ENCODE measurements at regions not wholly inside any gene's neighbourhood (a gene's known extent, or its start where the extent isn't known, plus 50 kb on each side); places are given as distances from the start of the nearest gene placed in this dataset.
"Not testable (repeated sequence)": the region's sequence is repeated elsewhere in the genome, so short reads cannot be mapped to it uniquely, and the experiment has no call there.

- not testable (repeated sequence) for TF ChIP-seq CTCF (conservative IDR thresholded peaks at IDR 0.05; ENCODE audit: low read length); EZH2phosphoT487 (IDR thresholded peaks at IDR 0.05; ENCODE audit: borderline replicate concordance, low read depth, low read length)
These were observed 119.0 kb upstream of the PPP1R9A start for GRCh38 chr7:94788378-94788777.
